Choroid plexus epithelial cell (primary cell): ENCODE measurements at regions not wholly inside any gene's neighbourhood (a gene's known extent, or its start where the extent isn't known, plus 50 kb on each side); places are given as distances from the start of the nearest gene placed in this dataset.

Experiments used
- DNase-seq: peaks from one replicate; pipeline ENCODE4 v3.0.0-alpha.2; 2010; ENCODE audit warnings: low read depth
- H3K4me3 ChIP-seq: 2 replicates; pipeline ENCODE4 v1.5.1; 2011; ENCODE audit warnings: low read depth, mild to moderate bottlenecking, control low read depth, low read length, moderate library complexity
- CTCF ChIP-seq: conservative IDR thresholded peaks from 2 replicates; pipeline ENCODE4 v1.5.1; 2011; ENCODE audit warnings: low read depth, mild to moderate bottlenecking, control low read depth, inconsistent platforms, low read length, moderate library complexity

- no peak for TF ChIP-seq CTCF
- no peak overlapping the region for H3K4me3 ChIP-seq
- DNase-seq, result no peak
These were observed 454.5 kb downstream of the SUCLA2 start for GRCh38 chr13:47546391-47547225.

- no peak overlapping the region for H3K4me3 ChIP-seq
- TF ChIP-seq CTCF, result no peak
- no peak for DNase-seq
These were observed 455.7 kb downstream of the SUCLA2 start for GRCh38 chr13:47545201-47546024.

GRCh38 chr13:47539317-47539716 lies 461.8 kb downstream of the SUCLA2 start:
- DNase-seq, result peak; percentile 61
- no peak for TF ChIP-seq CTCF
- no peak overlapping the region for H3K4me3 ChIP-seq

- no peak for DNase-seq
- TF ChIP-seq CTCF, result no peak
- no peak overlapping the region for H3K4me3 ChIP-seq
These were observed 477.3 kb downstream of the SUCLA2 start for GRCh38 chr13:47523771-47524170.

GRCh38 chr13:47521890-47522487 lies 479.1 kb downstream of the SUCLA2 start:
- no peak overlapping the region for H3K4me3 ChIP-seq
- no peak for TF ChIP-seq CTCF
- DNase-seq, result no peak

GRCh38 chr13:47519626-47520025 lies 481.4 kb downstream of the SUCLA2 start:
- no peak for TF ChIP-seq CTCF
- no peak for DNase-seq
- no peak overlapping the region for H3K4me3 ChIP-seq
